ENCODE measurements at regions not wholly inside any gene's neighbourhood (a gene's known extent, or its start where the extent isn't known, plus 50 kb on each side); places are given as distances from the start of the nearest gene placed in this dataset.
A peak's percentile ranks its signal among the peaks of the same experiment; 100 is the strongest.

GRCh38 chr18:37965572-37965970 lies 400.0 kb upstream of the CELF4 start:
- no peak for DNase-seq (ENCODE audit: low read depth in 4 of 4, low spot score in 3 of 4)

- no peak for DNase-seq (ENCODE audit: low read depth in 4 of 4, low spot score in 3 of 4)
Observed at GRCh38 chr18:37964885-37965571, 399.4 kb upstream of the CELF4 start.

GRCh38 chr18:37963837-37964236 lies 398.2 kb upstream of the CELF4 start:
- DNase-seq (ENCODE audit: low read depth in 4 of 4, low spot score in 3 of 4): no peak

- no peak for DNase-seq (ENCODE audit: low read depth in 4 of 4, low spot score in 3 of 4)
Observed at GRCh38 chr18:37962316-37962966, 396.8 kb upstream of the CELF4 start.

GRCh38 chr18:37958499-37958898 lies 392.9 kb upstream of the CELF4 start:
- DNase-seq (ENCODE audit: low read depth in 4 of 4, low spot score in 3 of 4): no peak

- no peak for DNase-seq (ENCODE audit: low read depth in 4 of 4, low spot score in 3 of 4)
Observed at GRCh38 chr18:37956902-37957301, 391.3 kb upstream of the CELF4 start.

- DNase-seq (ENCODE audit: low read depth in 4 of 4, low spot score in 3 of 4): no peak
Observed at GRCh38 chr18:37956020-37956419, 390.4 kb upstream of the CELF4 start.

GRCh38 chr18:37955201-37955600 lies 389.6 kb upstream of the CELF4 start:
- no peak for DNase-seq (ENCODE audit: low read depth in 4 of 4, low spot score in 3 of 4)

GRCh38 chr18:37953876-37954275 lies 388.3 kb upstream of the CELF4 start:
- no peak for DNase-seq (ENCODE audit: low read depth in 4 of 4, low spot score in 3 of 4)

GRCh38 chr18:37948471-37948870 lies 382.9 kb upstream of the CELF4 start:
- DNase-seq (ENCODE audit: low read depth in 4 of 4, low spot score in 3 of 4): no peak

- DNase-seq (ENCODE audit: low read depth in 4 of 4, low spot score in 3 of 4): no peak
Observed at GRCh38 chr18:37946324-37946723, 380.7 kb upstream of the CELF4 start.

GRCh38 chr18:37944700-37945270 lies 379.2 kb upstream of the CELF4 start:
- DNase-seq (ENCODE audit: low read depth in 4 of 4, low spot score in 3 of 4): no peak

- no peak for DNase-seq (ENCODE audit: low read depth in 4 of 4, low spot score in 3 of 4)
Observed at GRCh38 chr18:37937287-37937686, 371.7 kb upstream of the CELF4 start.

- DNase-seq (ENCODE audit: low read depth in 4 of 4, low spot score in 3 of 4): no peak
Observed at GRCh38 chr18:37935086-37935485, 369.5 kb upstream of the CELF4 start.

- DNase-seq (ENCODE audit: low read depth in 4 of 4, low spot score in 3 of 4): no peak
Observed at GRCh38 chr18:37930640-37931039, 365.0 kb upstream of the CELF4 start.

GRCh38 chr18:37922162-37922561 lies 356.6 kb upstream of the CELF4 start:
- no peak for DNase-seq (ENCODE audit: low read depth in 4 of 4, low spot score in 3 of 4)

- DNase-seq (ENCODE audit: low read depth in 4 of 4, low spot score in 3 of 4): no peak
Observed at GRCh38 chr18:37920865-37921264, 355.3 kb upstream of the CELF4 start.

- no peak for DNase-seq (ENCODE audit: low read depth in 4 of 4, low spot score in 3 of 4)
Observed at GRCh38 chr18:37913051-37913450, 347.5 kb upstream of the CELF4 start.

GRCh38 chr18:37902344-37902743 lies 336.7 kb upstream of the CELF4 start:
- DNase-seq (ENCODE audit: low read depth in 4 of 4, low spot score in 3 of 4): no peak

- peak in 3 of 4 donors; percentile 19 to 59 (median 29) for DNase-seq (ENCODE audit: low read depth in 4 of 4, low spot score in 3 of 4)
Observed at GRCh38 chr18:37900326-37900725, 334.7 kb upstream of the CELF4 start.

GRCh38 chr18:37889963-37890362 lies 324.4 kb upstream of the CELF4 start:
- no peak for DNase-seq (ENCODE audit: low read depth in 4 of 4, low spot score in 3 of 4)

GRCh38 chr18:37874721-37875120 lies 309.1 kb upstream of the CELF4 start:
- DNase-seq (ENCODE audit: low read depth in 4 of 4, low spot score in 3 of 4): no peak
